Calu3 (cell line): ENCODE measurements at regions not wholly inside any gene's neighbourhood (a gene's known extent, or its start where the extent isn't known, plus 50 kb on each side); places are given as distances from the start of the nearest gene placed in this dataset.
A peak's percentile ranks its signal among the peaks of the same experiment; 100 is the strongest.

ENCODE experiments used
- BruUV-seq: library from RNA; stranded (reverse); fragments of 400-500 nt; replicated peaks from 2 replicates; lab custom pipeline; 2021; lab: Mats Ljungman, UMichigan
- CTCF ChIA-PET: fragments of 300-600 bp; sonication (Branson Sonifier 250); formaldehyde crosslinking; loops from one replicate; lab custom pipeline; 2022; ENCODE audit warnings: antibody characterized with exemption; lab: Charles Lee
- DNase-seq: peaks from one replicate; pipeline ENCODE4 v3.0.0; 2022
- H3K27ac Mint-ChIP-seq: one replicate; pipeline ENCODE4 v1.8.0; 2022; ENCODE audit warnings: mixed read lengths; ENCODE audit not compliant: unreplicated experiment
- H3K27me3 Mint-ChIP-seq: one replicate; pipeline ENCODE4 v1.8.0; 2022; ENCODE audit warnings: mixed read lengths; ENCODE audit not compliant: unreplicated experiment
- H3K36me3 Mint-ChIP-seq: one replicate; pipeline ENCODE4 v1.8.0; 2022; ENCODE audit warnings: mild to moderate bottlenecking, moderate library complexity, mixed read lengths; ENCODE audit not compliant: insufficient read depth, unreplicated experiment
- H3K4me1 Mint-ChIP-seq: one replicate; pipeline ENCODE4 v1.8.0; 2022; ENCODE audit warnings: mild to moderate bottlenecking, low read depth, mixed read lengths; ENCODE audit not compliant: unreplicated experiment
- H3K4me3 Mint-ChIP-seq: one replicate; pipeline ENCODE4 v1.8.0; 2022; ENCODE audit warnings: mild to moderate bottlenecking, low read depth, moderate library complexity, mixed read lengths; ENCODE audit not compliant: unreplicated experiment
- H3K9me3 Mint-ChIP-seq: one replicate; pipeline ENCODE4 v1.8.0; 2022; ENCODE audit warnings: low read depth, mixed read lengths; ENCODE audit not compliant: unreplicated experiment
- CTCF ChIP-seq: fragments of 200-600 bp; IDR thresholded peaks from one replicate; pipeline ENCODE4 v1.8.0; 2022; ENCODE audit warnings: antibody characterized with exemption; ENCODE audit not compliant: unreplicated experiment
- intact Hi-C: fragments of 100-400 bp; cut with micrococcal nuclease; formaldehyde crosslinking; loops from one replicate; pipeline ENCODE4 v1.10.0; 2022; ENCODE audit not compliant: unreplicated experiment

- TF ChIP-seq CTCF: no peak
- Mint-ChIP-seq H3K27me3 (no peaks in the 10 kb centered on the region), H3K4me3 (no peak overlapping the region), H3K27ac (no peak overlapping the region), H3K4me1 (peaks cover 30% of the 10 kb centered on the region), H3K36me3 (peaks cover 5% of the 10 kb centered on the region), H3K9me3 (no peaks in the 10 kb centered on the region)
- DNase-seq: no peak
- intact Hi-C loops: no loop called here
- no TSS peak for BruUV-seq
- CTCF ChIA-PET: no interaction called here
These were observed 184.4 kb upstream of the ALG10B start for GRCh38 chr12:38132139-38132538.

- DNase-seq: no peak
- Mint-ChIP-seq H3K36me3 (peaks cover 16% of the 10 kb centered on the region), H3K9me3 (no peaks in the 10 kb centered on the region), H3K4me3 (no peak overlapping the region), H3K4me1 (peaks cover 12% of the 10 kb centered on the region), H3K27me3 (no peaks in the 10 kb centered on the region), H3K27ac (no peak overlapping the region)
- no peak for TF ChIP-seq CTCF
- no TSS peak for BruUV-seq
- CTCF ChIA-PET: no interaction called here
- intact Hi-C loops: loop anchor here (2.0 kb wide), 1 partner anchor 80 kb away; no protein-coding TSS in a partner anchor
These were observed 179.3 kb upstream of the ALG10B start for GRCh38 chr12:38137287-38137686.

- no peak for TF ChIP-seq CTCF
- intact Hi-C loops: loop anchor here (1.0 to 2.0 kb wide), 2 partner anchors 81 to 179 kb away; partner anchors contain the start of gene ALG10B
- Mint-ChIP-seq H3K27me3 (no peaks in the 10 kb centered on the region), H3K36me3 (peaks cover 16% of the 10 kb centered on the region), H3K9me3 (no peaks in the 10 kb centered on the region), H3K27ac (no peak overlapping the region), H3K4me1 (peaks cover 10% of the 10 kb centered on the region), H3K4me3 (peak overlapping the region; percentile 68)
- no TSS peak for BruUV-seq
- CTCF ChIA-PET: interaction anchor here (0.6 kb wide), 1 partner anchor 1081 kb away, joined by 3 read pairs; no protein-coding TSS in a partner anchor
- DNase-seq: no peak
These were observed 178.9 kb upstream of the ALG10B start for GRCh38 chr12:38137716-38138115.

GRCh38 chr12:38138225-38139221 is 178.1 kb upstream of the ALG10B start:
- Mint-ChIP-seq H3K4me3 (peak overlapping the region; percentile 68), H3K36me3 (peaks cover 16% of the 10 kb centered on the region), H3K4me1 (peaks cover 10% of the 10 kb centered on the region), H3K27ac (peak overlapping the region; percentile 67), H3K9me3 (no peaks in the 10 kb centered on the region), H3K27me3 (no peaks in the 10 kb centered on the region)
- CTCF ChIA-PET: interaction anchor here (0.6 to 0.9 kb wide), 4 partner anchors 11 to 1080 kb away, joined by 3 read pairs; no protein-coding TSS in a partner anchor
- TSS peak; percentile 66 for BruUV-seq
- TF ChIP-seq CTCF: peak; percentile 57
- intact Hi-C loops: loop anchor here (1.0 kb wide), 1 partner anchor 178 kb away; the partner anchor contains the start of gene ALG10B
- peak; percentile 80 for DNase-seq
